Glomerular endothelial cell (primary cell): ENCODE measurements at regions not wholly inside any gene's neighbourhood (a gene's known extent, or its start where the extent isn't known, plus 50 kb on each side); places are given as distances from the start of the nearest gene placed in this dataset.
"Not testable (repeated sequence)": the region's sequence is repeated elsewhere in the genome, so short reads cannot be mapped to it uniquely, and the experiment has no call there.

ENCODE experiments used
- DNase-seq: peaks from one replicate; pipeline ENCODE4 v3.0.0-alpha.2; 2011; ENCODE audit warnings: low read depth, low spot score; ENCODE audit errors: extremely low read depth

DNA sequence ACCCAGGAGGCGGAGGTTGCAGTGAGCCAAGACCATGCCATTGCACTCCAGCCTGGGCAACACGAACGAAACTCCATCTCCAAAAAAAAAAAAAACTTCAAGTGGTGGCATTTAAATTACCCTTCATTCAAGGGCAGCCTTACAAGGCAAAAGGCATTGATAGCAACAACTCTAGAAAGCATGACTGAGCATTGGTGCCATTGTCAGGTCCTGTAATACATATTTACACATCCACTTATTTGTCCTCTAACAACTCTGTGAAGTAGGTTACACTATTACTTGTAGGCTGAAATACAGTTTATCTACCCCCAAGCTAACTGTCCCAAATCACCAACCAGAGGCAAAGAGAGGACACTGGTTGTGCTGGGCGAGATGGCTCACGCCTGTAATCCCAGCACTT, 52.7 kb upstream of the LARP1 start:
- DNase-seq = no peak

DNA sequence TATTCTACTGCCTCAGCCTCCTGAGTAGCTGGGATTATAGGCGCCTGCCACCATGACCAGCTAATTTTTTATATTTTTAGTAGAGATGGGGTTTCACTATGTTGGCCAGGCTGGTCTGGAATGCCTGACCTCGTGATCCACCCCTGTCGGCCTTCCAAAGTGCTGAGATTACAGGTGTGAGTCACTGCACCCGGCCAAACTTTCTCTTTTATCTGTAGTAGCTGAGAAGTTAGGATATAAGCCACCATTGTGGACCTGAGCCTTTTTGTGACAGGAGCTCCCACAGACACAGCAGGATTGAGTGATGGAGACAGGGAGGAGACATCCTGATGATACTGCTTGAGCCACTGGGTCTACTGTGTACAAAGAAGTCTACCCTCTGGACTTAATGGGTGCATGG, 53.5 kb upstream of the LARP1 start:
- not testable (repeated sequence) for DNase-seq

DNA sequence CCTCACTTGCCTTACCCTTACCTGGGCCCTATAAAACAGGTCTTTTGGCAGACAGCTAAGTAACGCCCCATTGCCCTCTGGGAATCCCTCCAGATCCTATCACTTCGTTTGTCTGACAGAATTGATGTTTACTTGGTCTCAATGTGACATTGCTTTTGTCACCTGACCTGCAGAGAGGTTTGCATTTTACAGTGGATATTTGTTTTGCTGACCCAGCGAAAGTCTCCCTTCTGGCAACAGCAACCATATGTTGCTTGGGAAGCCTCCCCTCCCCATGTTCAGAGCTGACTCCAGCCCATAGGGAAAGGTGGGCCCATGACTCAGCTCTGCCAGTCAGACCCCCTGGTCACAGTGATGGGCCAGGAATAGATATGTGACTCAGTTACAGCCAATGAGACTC, 54.0 kb upstream of the LARP1 start:
- no peak for DNase-seq

DNA sequence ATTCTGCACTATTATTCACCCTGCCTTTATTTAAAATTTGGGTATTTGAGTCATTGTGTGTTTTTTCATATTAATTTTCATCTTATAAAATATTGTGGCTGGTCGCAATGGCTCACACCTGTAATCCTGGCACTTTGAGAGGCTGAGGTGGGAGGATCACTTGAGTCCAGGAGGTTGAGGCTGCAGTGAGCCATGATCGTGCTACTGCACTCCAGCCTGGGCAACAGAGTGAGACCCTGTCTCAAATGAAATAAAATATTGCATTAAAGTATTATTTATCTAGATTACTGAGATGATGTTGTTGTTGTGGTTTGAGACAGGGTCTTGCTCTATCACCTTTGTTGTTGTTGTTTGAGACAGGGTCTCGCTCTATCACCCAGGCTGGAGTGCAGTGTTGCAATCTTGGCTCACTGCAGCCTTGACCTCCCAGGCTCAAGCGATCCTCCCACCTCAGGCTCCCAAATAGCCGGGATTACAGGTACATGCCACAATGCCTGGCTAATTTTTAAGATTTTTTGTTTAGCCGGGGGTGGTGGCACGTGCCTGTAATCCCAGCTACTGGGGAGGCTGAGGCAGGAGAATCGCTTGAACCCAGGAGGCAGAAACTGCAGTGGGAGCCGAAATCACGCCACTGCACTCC, 54.8 kb upstream of the LARP1 start:
- DNase-seq = not testable (repeated sequence)

DNA sequence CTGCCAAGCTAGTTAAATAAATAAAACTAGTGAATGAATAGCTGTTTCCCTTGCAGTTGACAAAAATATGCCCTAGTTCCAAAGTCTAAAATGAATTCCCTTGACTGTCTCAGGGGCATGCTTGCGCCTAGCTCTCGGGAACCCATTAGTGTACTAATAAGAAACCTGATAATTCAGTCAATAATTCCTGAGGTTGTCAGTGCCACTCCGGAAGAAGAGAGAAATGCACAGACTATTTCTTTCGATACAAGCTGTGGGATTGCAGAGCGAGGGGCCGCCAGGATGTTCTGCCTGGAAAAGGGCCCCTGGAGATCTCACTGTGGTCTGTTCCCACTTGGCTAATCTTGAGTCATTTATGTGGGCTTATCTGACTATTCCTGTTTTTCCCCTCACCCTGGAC, 56.4 kb upstream of the LARP1 start:
- DNase-seq = no peak

DNA sequence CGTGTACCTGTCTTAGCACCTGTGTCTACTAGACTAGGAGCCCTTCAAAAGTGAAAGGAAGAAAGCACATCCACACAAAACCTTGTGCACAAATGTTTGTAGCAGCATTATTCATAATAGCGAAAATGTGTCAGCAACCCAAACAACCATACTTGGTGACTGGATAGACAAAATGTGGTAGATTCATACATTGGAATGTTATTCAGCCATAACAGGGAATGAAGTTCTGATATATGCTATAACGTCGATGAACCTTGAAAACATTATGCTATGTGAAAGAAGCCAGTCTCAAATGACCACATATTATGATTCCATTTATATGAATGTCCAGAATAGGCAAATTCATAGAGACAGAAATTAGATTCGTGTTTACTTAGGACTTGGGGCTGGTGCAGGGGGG, 57.8 kb upstream of the LARP1 start:
- DNase-seq = no peak

DNA sequence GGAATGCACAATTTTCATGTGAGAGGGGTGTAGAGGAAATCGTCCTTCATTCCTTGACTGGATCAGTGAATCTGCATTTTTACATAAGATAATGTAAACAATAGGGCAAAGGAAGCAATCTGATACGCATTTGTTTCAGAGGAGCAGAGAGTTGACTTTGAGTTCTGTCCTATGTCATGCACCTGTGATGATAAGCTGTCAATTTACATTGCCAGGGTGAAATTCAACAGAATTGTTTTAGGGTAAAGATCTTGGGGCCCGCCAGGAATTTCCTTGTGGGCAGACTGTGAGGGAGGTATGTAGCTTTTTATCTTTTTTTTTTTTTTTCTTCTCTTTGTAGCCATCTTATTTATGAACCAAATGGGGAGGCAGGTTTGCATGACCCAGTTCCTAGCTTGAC, 58.3 kb upstream of the LARP1 start:
- no peak for DNase-seq

DNA sequence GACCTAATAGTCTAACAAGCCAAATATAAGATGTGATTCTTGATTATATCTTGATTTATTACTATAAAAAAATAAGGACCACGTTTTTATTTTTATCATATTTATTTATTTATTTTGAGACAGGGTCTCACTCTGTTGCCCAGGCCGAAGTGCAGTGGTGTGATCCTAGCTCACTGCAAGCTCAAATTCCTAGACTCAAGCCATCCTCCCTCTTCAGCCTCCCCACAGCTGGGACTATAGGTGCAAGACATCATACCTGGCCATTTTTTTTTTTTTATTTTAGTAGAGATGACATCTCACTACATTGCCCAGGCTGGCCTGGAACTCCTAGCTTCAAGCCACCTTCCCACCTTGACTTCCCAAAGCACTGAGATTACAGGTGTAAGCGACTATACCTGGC, 61.0 kb upstream of the LARP1 start:
- DNase-seq = no peak

DNA sequence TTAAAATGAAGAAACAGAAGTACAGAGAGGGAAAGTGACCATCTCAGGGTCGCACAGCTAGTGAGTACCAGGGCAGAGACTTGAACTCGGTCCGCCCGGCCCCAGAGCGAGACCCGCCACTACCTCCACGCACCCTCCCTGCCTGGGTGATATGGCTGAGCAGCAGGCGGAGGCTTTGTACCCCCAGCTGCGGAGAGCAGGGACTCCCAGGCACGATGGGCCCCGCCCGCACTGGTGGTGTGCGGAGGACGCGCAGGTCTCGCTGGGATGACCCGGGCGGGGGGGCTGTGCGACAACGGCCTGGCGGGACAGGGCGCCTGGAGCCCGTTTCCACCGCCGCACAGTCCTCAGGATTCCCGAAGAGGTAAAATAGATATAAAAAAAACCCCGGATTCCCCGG, 64.7 kb upstream of the LARP1 start:
- no peak for DNase-seq

DNA sequence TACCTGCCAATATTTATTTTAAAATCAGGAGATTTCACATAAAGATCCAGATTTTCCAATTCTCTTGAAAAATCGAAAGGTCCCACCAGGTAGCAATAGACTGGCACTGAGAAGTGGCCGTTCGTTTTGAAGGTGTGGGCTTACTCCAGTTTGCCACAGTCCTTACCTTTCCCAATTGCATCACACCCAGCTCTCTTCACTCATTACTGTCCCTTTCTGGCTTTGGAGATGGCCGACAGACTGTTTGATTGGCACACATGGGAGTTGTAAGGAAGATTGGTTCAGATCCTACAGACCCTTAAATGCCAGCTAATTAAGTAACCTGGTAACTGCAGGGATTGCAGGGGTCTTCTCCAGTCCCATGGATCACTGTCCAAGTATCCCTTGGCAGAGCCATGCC, 68.7 kb upstream of the LARP1 start:
- no peak for DNase-seq

DNA sequence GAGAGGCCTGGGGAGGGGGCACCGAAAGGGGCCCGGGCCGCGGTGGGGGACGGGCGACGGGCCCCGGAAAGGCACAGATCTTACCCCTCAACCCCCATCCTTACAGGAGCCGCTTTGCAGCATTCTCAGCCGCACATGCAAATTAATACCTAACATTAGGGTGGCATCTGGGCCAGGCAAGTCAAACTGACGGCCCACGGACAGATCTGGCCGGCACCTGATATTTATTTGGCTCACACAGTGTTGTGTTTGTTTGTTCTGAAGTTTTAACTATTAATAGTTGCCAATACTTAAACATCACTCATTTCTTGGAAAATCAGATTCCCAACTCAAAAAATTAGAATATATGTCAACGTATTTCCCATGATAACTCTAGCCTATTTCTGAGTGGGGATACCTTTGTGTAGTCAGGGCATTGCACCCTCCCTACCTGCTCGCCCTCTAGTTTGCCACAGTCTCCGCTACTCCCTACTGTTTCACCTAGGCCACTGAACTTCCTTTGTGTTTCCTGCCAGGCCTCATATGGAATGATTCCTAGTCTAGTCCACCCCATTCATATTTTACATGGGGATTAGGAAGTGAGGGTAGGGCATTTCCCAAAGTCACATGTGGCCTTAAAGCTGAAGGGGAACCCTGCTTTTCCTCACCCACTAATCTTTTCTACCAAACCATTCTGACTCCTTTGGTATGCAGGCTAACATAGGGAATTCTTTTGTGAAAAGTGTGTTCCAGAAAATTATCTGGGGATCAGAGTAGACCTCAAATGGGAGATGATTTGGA, 71.9 kb upstream of the LARP1 start:
- no peak for DNase-seq

DNA sequence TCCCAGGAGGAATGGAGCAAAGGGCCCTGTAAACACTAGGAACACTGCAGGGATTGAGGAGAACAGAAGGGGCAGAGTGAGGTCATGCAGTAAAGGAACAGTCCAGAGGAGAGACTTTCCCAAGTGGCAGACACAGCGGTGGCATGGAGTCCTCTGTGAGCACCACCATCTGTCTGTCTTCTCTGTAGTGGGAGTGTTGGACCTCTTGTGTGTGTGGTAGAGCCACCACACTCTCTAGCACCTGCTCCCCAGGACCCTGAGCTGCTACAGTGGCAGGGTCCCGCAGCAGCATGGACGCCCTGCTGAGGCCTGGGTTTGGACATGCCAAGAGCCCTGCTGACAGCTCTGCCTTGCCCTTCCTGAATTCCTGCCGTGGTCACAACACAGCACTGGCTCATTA, 75.7 kb upstream of the LARP1 start:
- no peak for DNase-seq

DNA sequence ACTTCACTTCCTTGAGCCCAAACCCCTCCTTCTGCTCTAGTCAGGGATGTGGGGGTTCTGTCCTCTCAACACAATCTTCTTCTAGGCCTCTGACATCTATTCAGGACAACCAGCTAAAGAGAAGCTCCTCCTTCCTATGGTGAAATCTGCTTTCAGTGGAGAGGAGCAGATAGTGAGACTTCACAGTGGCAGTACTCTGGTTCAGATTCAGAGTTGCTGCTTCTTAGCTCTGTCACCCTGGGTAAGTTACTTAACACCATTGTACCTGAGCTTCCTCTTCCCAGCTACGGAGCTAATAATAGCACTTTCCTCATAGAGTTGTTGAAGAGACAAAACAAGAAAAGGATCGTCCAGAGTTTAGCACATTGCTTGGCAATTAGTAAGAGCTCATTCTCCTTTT, 77.3 kb upstream of the LARP1 start:
- DNase-seq = no peak

DNA sequence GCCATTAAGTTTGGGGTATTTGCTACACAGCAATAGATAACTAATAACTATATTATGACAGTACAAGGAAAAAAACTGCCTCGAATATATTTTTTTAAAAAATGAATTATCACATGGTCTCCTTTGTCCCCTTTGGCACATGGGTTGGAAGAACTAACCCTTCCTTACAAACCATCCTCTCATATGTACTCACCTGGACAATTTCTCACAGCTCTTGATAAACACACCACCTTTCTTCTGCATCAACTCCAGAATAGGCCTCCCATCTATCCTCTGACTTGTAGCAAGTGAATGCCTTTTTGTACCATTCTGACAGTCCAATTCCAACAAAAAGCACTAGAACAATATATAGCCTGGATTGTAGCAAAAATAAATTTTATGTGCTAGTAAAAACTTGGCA, 78.7 kb upstream of the LARP1 start:
- DNase-seq = no peak

DNA sequence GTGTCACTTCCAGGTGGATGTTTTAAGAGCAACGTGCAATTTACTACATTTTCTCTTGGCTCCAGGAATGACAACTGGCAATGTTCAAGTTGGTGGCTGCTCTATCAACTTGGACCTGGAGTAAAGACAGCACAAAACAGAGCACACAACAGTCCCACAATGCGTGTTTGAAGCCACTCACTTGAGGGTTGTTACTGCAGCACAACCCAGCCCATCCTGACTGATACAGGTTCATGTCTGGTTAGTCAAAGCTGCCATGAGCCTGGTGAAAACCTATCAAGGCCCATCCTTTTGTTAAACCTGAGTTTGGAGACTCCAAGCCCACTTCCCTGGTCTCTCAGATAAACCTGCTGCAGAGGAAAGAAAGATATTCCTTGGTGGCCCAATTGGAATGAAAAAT, 81.1 kb upstream of the LARP1 start:
- no peak for DNase-seq

DNA sequence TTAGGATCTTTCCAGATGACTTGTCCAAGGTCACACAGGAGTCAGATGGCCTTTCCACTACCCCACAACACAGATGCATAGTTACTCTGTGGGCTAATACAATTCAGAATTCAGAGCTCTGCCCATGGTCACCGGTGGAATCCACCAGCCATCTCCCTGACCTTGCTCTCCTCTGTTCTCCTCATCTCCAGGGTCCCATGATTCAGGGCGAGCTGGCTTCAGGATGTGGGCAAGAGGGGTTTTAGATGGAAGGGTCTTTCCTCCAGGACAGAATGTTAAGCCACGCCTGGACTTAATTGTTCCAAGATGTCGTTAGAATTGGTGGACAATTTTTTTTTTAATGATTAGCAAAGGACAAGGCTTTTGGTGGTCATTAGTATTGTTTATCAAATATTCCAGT, 81.7 kb upstream of the LARP1 start:
- no peak for DNase-seq

DNA sequence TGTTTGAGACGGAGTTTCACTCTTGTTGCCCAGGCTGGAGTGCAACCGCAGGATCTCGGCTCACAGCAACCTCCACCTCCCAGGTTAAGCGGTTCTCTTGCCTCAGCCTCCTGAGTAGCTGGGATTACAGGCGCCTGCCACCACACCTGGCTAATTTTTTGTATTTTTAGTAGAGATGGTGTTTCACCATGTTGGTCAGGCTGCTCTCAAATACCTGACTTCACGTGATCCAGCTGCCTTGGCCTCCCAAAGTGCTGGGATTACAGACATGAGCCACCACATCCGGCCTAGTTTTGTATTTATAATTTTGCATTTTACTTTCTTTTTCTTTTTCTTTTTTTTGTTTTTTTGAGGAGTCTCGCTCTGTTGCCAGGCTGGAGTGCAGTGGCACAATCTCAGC, 85.3 kb upstream of the LARP1 start:
- not testable (repeated sequence) for DNase-seq

DNA sequence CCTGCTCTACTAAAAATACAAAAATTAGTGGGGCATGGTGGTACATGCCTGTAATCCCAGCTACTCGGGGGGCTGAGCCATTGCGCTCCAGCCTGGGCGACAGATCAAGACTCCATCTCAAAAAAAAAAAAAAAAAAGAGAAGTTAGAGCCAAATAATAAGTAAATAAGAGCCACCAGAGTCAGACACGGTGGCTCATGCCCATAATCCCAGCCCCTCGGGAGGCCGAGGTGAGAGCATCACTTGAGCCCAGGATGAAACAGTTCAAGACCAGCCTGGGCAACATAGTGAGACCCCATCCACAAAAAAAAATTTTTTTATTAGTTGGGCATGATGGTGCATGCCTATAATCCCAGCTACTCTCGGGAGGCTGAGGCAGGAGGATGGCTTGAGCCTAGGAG, 85.8 kb upstream of the LARP1 start:
- no peak for DNase-seq

DNA sequence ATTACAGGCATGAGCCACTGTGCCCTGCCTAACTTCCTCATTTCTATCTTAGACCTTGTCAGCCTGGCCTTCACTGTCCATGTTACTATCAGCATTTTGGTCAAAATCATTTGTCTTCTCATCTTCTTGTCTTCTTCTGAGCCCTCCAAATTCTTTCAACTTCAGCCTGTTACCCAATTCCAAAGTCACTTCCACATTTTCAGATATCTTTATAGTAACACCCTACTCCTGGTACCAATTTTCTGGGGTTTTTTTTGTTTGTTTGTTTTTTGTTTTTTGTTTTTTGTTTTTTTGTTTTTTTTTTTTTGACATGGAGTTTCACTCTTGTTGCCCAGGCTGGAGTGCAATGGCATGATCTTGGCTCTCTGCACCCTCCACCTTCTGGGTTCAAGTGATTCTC, 90.3 kb upstream of the LARP1 start:
- DNase-seq = no peak

DNA sequence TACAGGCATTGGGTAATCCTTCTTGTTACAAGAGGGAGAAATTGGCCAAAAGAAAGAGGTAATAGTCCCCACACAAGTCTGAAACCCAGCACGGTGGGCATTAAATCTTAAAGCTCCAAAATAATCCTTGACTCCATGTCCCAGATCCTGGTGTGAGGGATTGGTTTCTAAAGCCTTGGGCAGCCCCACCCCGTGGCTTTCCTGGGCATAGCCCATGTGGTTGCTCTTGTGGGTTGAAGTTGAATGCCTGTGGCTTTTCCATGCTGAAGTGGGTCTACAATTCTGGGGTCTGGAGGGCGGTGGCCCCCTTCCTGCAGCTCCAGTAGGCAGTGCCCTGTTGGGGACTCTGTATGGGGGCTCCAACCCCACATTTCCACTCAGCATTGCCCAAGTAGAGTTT, 91.8 kb upstream of the LARP1 start:
- no peak for DNase-seq

DNA sequence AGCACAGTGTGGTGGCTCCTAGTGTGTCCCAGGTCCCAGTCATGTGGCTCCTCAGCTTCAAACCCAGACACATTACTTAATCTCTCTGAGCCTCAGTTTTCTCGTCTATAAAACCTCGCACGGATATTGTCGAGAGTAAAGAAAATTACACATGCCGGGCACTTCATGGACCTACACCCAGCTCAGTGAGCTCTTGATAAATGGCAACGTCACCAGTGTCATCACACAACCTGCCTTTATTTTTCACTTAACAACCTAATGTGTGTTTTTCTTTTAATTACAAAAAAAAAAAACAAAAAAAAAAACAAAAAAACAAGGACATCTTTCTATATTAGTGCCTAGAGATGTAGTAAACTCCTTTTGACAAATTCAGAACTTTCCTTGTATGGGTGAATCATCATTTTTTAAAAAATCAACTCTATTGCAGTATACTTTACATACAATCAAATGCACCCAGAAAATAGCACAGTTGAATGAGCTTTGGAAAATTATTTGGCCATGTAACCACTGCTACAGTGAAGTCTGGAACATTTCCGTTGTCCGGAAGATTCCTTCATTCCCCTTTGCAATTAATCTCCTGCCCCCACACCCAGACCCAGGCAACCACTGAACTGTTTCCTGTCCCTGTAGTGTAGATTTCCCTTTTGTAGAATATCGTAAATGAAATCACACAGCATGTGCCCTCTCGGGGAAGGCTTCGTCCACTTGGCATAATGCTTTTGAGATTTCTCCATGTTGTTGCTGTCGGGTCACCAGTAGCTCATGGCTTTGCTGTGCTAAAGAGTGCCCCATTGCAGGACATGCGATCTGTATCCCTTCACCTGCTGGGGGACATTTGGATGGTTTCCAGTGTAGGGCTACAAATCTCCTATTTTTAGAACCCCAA, 100.4 kb upstream of the LARP1 start:
- DNase-seq = no peak
